H1 (cell line): ENCODE measurements at regions not wholly inside any gene's neighbourhood (a gene's known extent, or its start where the extent isn't known, plus 50 kb on each side); places are given as distances from the start of the nearest gene placed in this dataset.

Source experiments
- CTCF ChIA-PET: fragments of 300-600 bp; sonication (Branson Sonifier 250); formaldehyde crosslinking; loops from one replicate; lab custom pipeline; 2021; ENCODE audit not compliant: partially characterized antibody; lab: Charles Lee
- POLR2A ChIA-PET: fragments of 300-600 bp; sonication (Branson Sonifier 250); formaldehyde crosslinking; loops from one replicate; lab custom pipeline; 2021; ENCODE audit warnings: inconsistent platforms; ENCODE audit not compliant: partially characterized antibody; lab: Charles Lee
- DNase-seq, 2 experiments: peaks; one replicate each; pipeline versions ENCODE4 v3.0.0 to v3.0.0-alpha.2; 2010 to 2022; ENCODE audit warnings: low spot score in 2 of 2, low read depth in 1 of 2, mixed read lengths in 1 of 2
- FAIRE-seq: peaks from 2 replicates; lab custom pipeline; 2011; peaks lifted over from hg19 to GRCh38; lab: Jason Lieb, UNC
- H2AFZ ChIP-seq: 2 replicates; pipeline ENCODE4 v1.8.1; 2012; ENCODE audit warnings: low read length, inconsistent platforms
- H2AK5ac ChIP-seq: 2 replicates; pipeline ENCODE4 v1.6.1; 2013; ENCODE audit warnings: low read depth, low read length
- H2BK120ac ChIP-seq: replicated peaks from 2 replicates; pipeline ENCODE3; 2013; ENCODE audit warnings: low read depth, low read length, inconsistent platforms
- H2BK12ac ChIP-seq: 2 replicates; pipeline ENCODE4 v1.6.1; 2013; ENCODE audit warnings: low read depth, low read length
- H2BK15ac ChIP-seq: 2 replicates; pipeline ENCODE4 v1.6.1; 2013; ENCODE audit warnings: low read length
- H2BK20ac ChIP-seq: 2 replicates; pipeline ENCODE4 v1.6.1; 2013; ENCODE audit warnings: low read length
- H2BK5ac ChIP-seq: 2 replicates; pipeline ENCODE4 v1.6.1; 2013; ENCODE audit warnings: low read depth, low read length
- H3K14ac ChIP-seq: 2 replicates; pipeline ENCODE4 v1.6.1; 2013; ENCODE audit warnings: inconsistent platforms; ENCODE audit not compliant: insufficient read length
- H3K18ac ChIP-seq: 2 replicates; pipeline ENCODE4 v1.6.1; 2013; ENCODE audit warnings: low read length; ENCODE audit errors: extremely low read depth
- H3K23ac ChIP-seq: 2 replicates; pipeline ENCODE4 v1.6.1; 2013; ENCODE audit warnings: inconsistent platforms; ENCODE audit not compliant: insufficient read length
- H3K23me2 ChIP-seq: 2 replicates; pipeline ENCODE4 v1.6.1; 2013; ENCODE audit warnings: low read depth, low read length
- H3K27ac ChIP-seq: 2 replicates; pipeline ENCODE4 v1.6.1; 2011; ENCODE audit warnings: low read depth, low read length, inconsistent platforms
- H3K27me3 ChIP-seq, 4 experiments: replicated peaks in 1 of 4; 1 replicate in 1 of 4; 2 replicates in 3 of 4; pipeline versions ENCODE4 v1.6.1 to v1.8.1; 2011 to 2013; ENCODE audit warnings: low read length in 3 of 4, mild to moderate bottlenecking in 3 of 4, inconsistent platforms in 2 of 4, mixed read lengths in 2 of 4, moderate library complexity in 1 of 4; ENCODE audit not compliant: control insufficient read depth in 3 of 4, insufficient read depth in 3 of 4; ENCODE audit errors: extremely low read depth in 1 of 4
- H3K36me3 ChIP-seq, 4 experiments: 2 replicates each; pipeline versions ENCODE4 v1.6.1 to v1.8.1; 2011 to 2013; ENCODE audit warnings: mild to moderate bottlenecking in 4 of 4, low read length in 3 of 4, moderate library complexity in 2 of 4, control low read depth in 1 of 4, inconsistent platforms in 1 of 4; ENCODE audit not compliant: insufficient read depth in 4 of 4, control insufficient read depth in 2 of 4
- H3K4ac ChIP-seq: replicated peaks from 2 replicates; pipeline ENCODE3; 2013; ENCODE audit warnings: low read length, low read depth, mixed read lengths, inconsistent platforms; ENCODE audit not compliant: insufficient read length
- H3K4me1 ChIP-seq, 4 experiments: replicated peaks in 1 of 4; 1 replicate in 1 of 4; 2 replicates in 3 of 4; pipeline versions ENCODE4 v1.6.1 to v1.8.1; 2011 to 2013; ENCODE audit warnings: low read length in 3 of 4, inconsistent platforms in 2 of 4, mixed read lengths in 1 of 4; ENCODE audit not compliant: insufficient read depth in 4 of 4, control insufficient read depth in 3 of 4
- H3K4me2 ChIP-seq, 2 experiments: 2 replicates each; pipeline versions ENCODE4 v1.6.1 to v1.8.1; 2011 to 2013; ENCODE audit warnings: low read depth in 2 of 2, low read length in 2 of 2, control low read depth in 1 of 2, inconsistent platforms in 1 of 2, mild to moderate bottlenecking in 1 of 2; ENCODE audit not compliant: insufficient read depth in 1 of 2
- H3K4me3 ChIP-seq, 4 experiments: fragments of 200-600, 300-600 bp in 1 of 4; sonication (generic), shearing (Covaris generic), sonication (Bioruptor Twin) in 1 of 4; 2 replicates each; pipeline versions ENCODE4 v1.5.1 to v1.8.1; 2011 to 2016; ENCODE audit warnings: low read length in 4 of 4, low read depth in 3 of 4, control low read depth in 2 of 4, inconsistent platforms in 2 of 4, mild to moderate bottlenecking in 2 of 4, mixed read lengths in 1 of 4, moderate library complexity in 1 of 4; ENCODE audit not compliant: insufficient read depth in 2 of 4; ENCODE audit errors: extremely low read depth in 1 of 4
- H3K56ac ChIP-seq: replicated peaks from 2 replicates; pipeline ENCODE3; 2013; ENCODE audit warnings: low read depth, mild to moderate bottlenecking, mixed read lengths, low read length, inconsistent platforms; ENCODE audit not compliant: insufficient read length
- H3K79me1 ChIP-seq: 2 replicates; pipeline ENCODE4 v1.6.1; 2013; ENCODE audit warnings: low read depth, low read length, control low read depth
- H3K79me2 ChIP-seq, 2 experiments: 2 replicates each; pipeline versions ENCODE4 v1.6.1 to v1.8.1; 2012 to 2013; ENCODE audit warnings: low read length in 2 of 2, mild to moderate bottlenecking in 2 of 2, inconsistent platforms in 1 of 2; ENCODE audit not compliant: insufficient read depth in 2 of 2, control insufficient read depth in 1 of 2
- H3K9ac ChIP-seq, 4 experiments: replicated peaks in 1 of 4; 1 replicate in 1 of 4; 2 replicates in 3 of 4; pipeline versions ENCODE4 v1.6.1 to v1.8.1; 2011 to 2013; ENCODE audit warnings: low read depth in 3 of 4, low read length in 3 of 4, control low read depth in 2 of 4, mild to moderate bottlenecking in 2 of 4, moderate library complexity in 2 of 4, inconsistent platforms in 1 of 4; ENCODE audit errors: extremely low read depth in 1 of 4
- H3K9me3 ChIP-seq, 2 experiments: 2 replicates each; pipeline versions ENCODE4 v1.6.1 to v1.8.1; 2012 to 2013; ENCODE audit warnings: mild to moderate bottlenecking in 2 of 2, moderate library complexity in 2 of 2, control low read depth in 1 of 2, inconsistent platforms in 1 of 2, low read depth in 1 of 2, low read length in 1 of 2, mixed read lengths in 1 of 2; ENCODE audit not compliant: insufficient read depth in 2 of 2
- H4K20me1 ChIP-seq, 2 experiments: replicated peaks in 1 of 2; 2 replicates each; pipeline versions ENCODE3 to v1.8.1; 2011 to 2013; ENCODE audit warnings: inconsistent platforms in 2 of 2, low read length in 2 of 2, mild to moderate bottlenecking in 1 of 2; ENCODE audit not compliant: insufficient read depth in 2 of 2, control insufficient read depth in 1 of 2
- H4K5ac ChIP-seq: 2 replicates; pipeline ENCODE4 v1.6.1; 2013; ENCODE audit warnings: low read length, low read depth, mixed read lengths, inconsistent platforms; ENCODE audit not compliant: insufficient read length
- H4K8ac ChIP-seq: 2 replicates; pipeline ENCODE4 v1.8.0; 2013; ENCODE audit warnings: mild to moderate bottlenecking, moderate library complexity, low read length, inconsistent platforms; ENCODE audit not compliant: insufficient read depth; ENCODE audit errors: extremely low read depth
- H4K91ac ChIP-seq: replicated peaks from 2 replicates; pipeline ENCODE3; 2013; ENCODE audit warnings: low read length, mixed read lengths, inconsistent platforms; ENCODE audit not compliant: insufficient read length
- BCL11A ChIP-seq, 2 experiments: IDR thresholded peaks; one replicate each; pipeline ENCODE4 v1.6.1; 2011; ENCODE audit warnings: low read depth in 2 of 2, low read length in 2 of 2, mild to moderate bottlenecking in 2 of 2
- CEBPB ChIP-seq: IDR thresholded peaks from 2 replicates; pipeline ENCODE4 v1.6.1; 2012; ENCODE audit warnings: low read depth, low read length
- CHD2 ChIP-seq: IDR thresholded peaks from 2 replicates; pipeline ENCODE4 v1.6.1; 2012; ENCODE audit warnings: low read length, improper control_type of control experiment
- EGR1 ChIP-seq: IDR thresholded peaks from 2 replicates; pipeline ENCODE4 v1.6.1; 2011; ENCODE audit warnings: low read depth, low read length, borderline replicate concordance
- JUND ChIP-seq: IDR thresholded peaks from 2 replicates; pipeline ENCODE4 v1.6.1; 2011; ENCODE audit warnings: mild to moderate bottlenecking, improper control_type of control experiment, low read length
- PHF8 ChIP-seq: fragments of 200-600 bp; sonication (generic); conservative IDR thresholded peaks from 2 replicates; pipeline ENCODE4 v1.7.1; 2012; ENCODE audit warnings: low read depth, mild to moderate bottlenecking, inconsistent platforms, low read length, moderate library complexity
- POU5F1 ChIP-seq: IDR thresholded peaks from 2 replicates; pipeline ENCODE4 v1.6.1; 2011; ENCODE audit warnings: low read depth, mild to moderate bottlenecking, low read length, moderate library complexity
- SIN3A ChIP-seq, 2 experiments: IDR thresholded peaks in 1 of 2; conservative IDR thresholded peaks in 1 of 2; 2 replicates each; pipeline ENCODE4 v1.6.1; 2011 to 2012; ENCODE audit warnings: low read length in 2 of 2, improper control_type of control experiment in 1 of 2, low read depth in 1 of 2, mild to moderate bottlenecking in 1 of 2
- TAF1 ChIP-seq: IDR thresholded peaks from 2 replicates; pipeline ENCODE4 v1.6.1; 2011; ENCODE audit warnings: mild to moderate bottlenecking, low read depth, low read length
- TBP ChIP-seq: IDR thresholded peaks from 2 replicates; pipeline ENCODE4 v1.6.1; 2011; ENCODE audit warnings: low read depth, low read length, improper control_type of control experiment
- WGBS, 2 experiments: shearing (Covaris generic) in 1 of 2; methylation state at CpG; one replicate each; pipeline versions ENCODE4 v1.1.6 to v1.1.7; 2013 to 2015; ENCODE audit warnings: low lambda C conversion rate in 2 of 2, mixed read lengths in 2 of 2, inconsistent platforms in 1 of 2, low coverage in 1 of 2, missing lambda C conversion rate in 1 of 2; ENCODE audit not compliant: insufficient replicate concordance in 2 of 2, insufficient coverage in 1 of 2, insufficient read length in 1 of 2; ENCODE audit errors: extremely low coverage in 1 of 2, missing lambda C conversion rate in 1 of 2; 5-methylcytosine and 5-hydroxymethylcytosine counted together

GRCh38 chrX:88977835-88978234 is 230.8 kb downstream of the CPXCR1 start:
- H2BK15ac ChIP-seq: no peak overlapping the region
- no peak overlapping the region for H3K56ac ChIP-seq
- no peaks in the 10 kb centered on the region for H3K23me2 ChIP-seq
- H2BK120ac ChIP-seq: no peak overlapping the region
- no peaks in the 10 kb centered on the region for H3K79me1 ChIP-seq
- H3K27me3 ChIP-seq: no peaks in the 10 kb centered on the region
- no peak overlapping the region for H3K18ac ChIP-seq
- no peaks in the 10 kb centered on the region for H3K36me3 ChIP-seq
- DNase-seq (no peak), FAIRE-seq (no peak)
- CTCF ChIA-PET: no interaction called here
- H4K5ac ChIP-seq: no peak overlapping the region
- H4K20me1 ChIP-seq: no peaks in the 10 kb centered on the region
- POLR2A ChIA-PET: no interaction called here
- H3K9me3 ChIP-seq: no peaks in the 10 kb centered on the region
- no peak overlapping the region for H2BK20ac ChIP-seq
- no peak overlapping the region for H3K14ac ChIP-seq
- H3K4me1 ChIP-seq: peaks cover 0 to 3% (median 0%) of the 10 kb centered on the region in 4 experiments; a peak in 4 of 7 replicates
- H3K4ac ChIP-seq: no peak overlapping the region
- no peak overlapping the region for H3K4me3 ChIP-seq
- no peak overlapping the region for H3K9ac ChIP-seq
- no peak overlapping the region for H3K23ac ChIP-seq
- no peak overlapping the region for H2AFZ ChIP-seq
- no peak overlapping the region for H3K27ac ChIP-seq
- H4K91ac ChIP-seq: no peak overlapping the region
- no peak overlapping the region for H2BK5ac ChIP-seq
- H3K4me2 ChIP-seq: no peak overlapping the region
- H2AK5ac ChIP-seq: no peak overlapping the region
- H3K79me2 ChIP-seq: no peaks in the 10 kb centered on the region
- no peak overlapping the region for H2BK12ac ChIP-seq
- WGBS, 2 experiments: 100% methylated on average over 1 of the region's 1 CpG; no CpG with 5 or more reads in 1 of the 2 experiments
- no peak overlapping the region for H4K8ac ChIP-seq
- TF ChIP-seq EGR1 (no peak), JUND (no peak), CEBPB (no peak), TBP (no peak), SIN3A (conservative IDR thresholded peaks at IDR 0.05 in 1 of 2, IDR thresholded peaks at IDR 0.05 in 1 of 2; ENCODE audit: low read depth in 1 of 2, low read length in 2 of 2) (no peak), POU5F1 (no peak), BCL11A (IDR thresholded peaks at IDR 0.05; ENCODE audit: low read depth in 2 of 2, low read length in 2 of 2) (no peak), PHF8 (no peak), TAF1 (no peak), CHD2 (no peak)
